Stimulated activated CD8-positive, alpha-beta memory T cell treated with anti-CD3 and anti-CD28 coated beads, Interleukin-2, amount 100 ng/mL, for 1 hour (primary cell): ENCODE measurements at regions not wholly inside any gene's neighbourhood (a gene's known extent, or its start where the extent isn't known, plus 50 kb on each side); places are given as distances from the start of the nearest gene placed in this dataset.

ENCODE experiments used
- DNase-seq, 2 donors: peaks; one replicate each; pipeline ENCODE4 v3.0.0-alpha.2; 2020; ENCODE audit warnings: low read depth in 2 of 2

DNA sequence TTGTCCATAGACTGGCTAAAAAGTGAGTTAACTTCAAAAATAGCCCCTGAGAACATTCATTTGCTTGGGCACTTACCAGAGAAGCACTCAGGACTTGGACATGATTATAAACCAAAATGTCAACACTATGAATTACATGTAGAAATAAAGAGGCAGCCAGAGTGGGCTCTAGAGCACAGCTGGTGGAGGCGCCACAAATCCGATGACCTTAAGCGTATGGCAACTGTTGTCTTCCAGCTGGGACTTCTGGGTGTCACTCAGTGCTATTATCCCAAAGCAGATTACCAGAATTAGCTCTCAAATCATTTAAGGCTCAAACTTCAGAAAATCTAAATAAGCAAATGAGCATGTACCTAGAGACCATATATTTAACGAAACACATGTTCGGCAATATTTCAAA, 1255.5 kb upstream of the SLC10A2 start:
- DNase-seq: no peak

DNA sequence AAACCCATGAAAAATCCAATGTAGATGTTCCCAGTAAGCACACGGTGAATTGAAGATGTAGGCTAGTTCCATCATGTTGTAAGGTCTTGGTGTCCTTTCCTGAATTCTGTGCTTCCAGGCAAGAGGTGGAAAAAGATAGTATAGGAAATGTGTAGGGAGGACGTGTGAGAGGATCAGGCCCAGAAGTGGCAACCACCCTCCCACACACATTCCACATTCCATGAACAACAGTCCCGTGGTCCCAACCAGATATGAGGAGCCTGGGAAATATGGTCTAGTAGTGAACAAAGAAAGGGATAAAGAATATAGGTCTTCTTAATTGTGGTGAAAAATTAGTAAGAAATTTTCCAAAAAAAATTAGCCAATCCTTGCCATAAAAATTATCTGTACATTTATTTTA, 1254.2 kb upstream of the SLC10A2 start:
- no peak for DNase-seq

DNA sequence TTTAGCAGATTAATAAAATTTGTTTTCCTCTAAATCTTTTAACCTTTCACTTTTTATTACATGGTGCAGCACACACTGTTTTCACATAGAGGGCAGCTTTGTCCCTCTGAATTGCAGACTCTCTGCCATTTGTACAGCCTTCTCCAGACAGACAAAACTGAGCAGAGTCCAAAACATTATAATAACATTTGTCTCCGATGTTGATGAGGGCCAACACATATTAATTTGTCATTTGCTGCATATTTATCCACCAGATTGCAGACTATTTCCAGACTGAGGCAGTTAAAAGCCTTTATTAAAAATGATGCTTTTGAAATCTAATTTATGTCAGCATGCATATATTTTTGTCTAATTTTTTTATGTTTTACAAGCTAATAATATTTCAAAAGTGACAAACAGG, 1251.9 kb upstream of the SLC10A2 start:
- no peak for DNase-seq

DNA sequence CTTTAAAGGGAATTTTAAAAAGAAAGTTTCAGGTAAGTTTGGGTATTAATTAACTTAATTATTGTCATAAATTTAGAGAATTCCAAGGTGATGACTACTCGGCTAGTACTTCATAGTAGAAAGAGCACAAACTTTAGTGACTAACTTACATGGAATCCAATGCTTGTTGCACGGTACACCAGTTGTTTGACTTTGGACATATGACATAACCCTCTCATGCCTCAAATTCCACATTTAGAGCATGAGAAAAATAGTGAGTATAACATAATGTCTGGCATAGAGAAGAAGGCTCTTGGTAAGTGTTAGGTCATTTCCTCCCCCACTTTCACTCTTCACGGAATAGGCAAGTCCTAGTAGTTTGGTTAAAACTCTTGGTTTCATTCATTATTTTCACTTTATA, 1249.4 kb upstream of the SLC10A2 start:
- DNase-seq: no peak

DNA sequence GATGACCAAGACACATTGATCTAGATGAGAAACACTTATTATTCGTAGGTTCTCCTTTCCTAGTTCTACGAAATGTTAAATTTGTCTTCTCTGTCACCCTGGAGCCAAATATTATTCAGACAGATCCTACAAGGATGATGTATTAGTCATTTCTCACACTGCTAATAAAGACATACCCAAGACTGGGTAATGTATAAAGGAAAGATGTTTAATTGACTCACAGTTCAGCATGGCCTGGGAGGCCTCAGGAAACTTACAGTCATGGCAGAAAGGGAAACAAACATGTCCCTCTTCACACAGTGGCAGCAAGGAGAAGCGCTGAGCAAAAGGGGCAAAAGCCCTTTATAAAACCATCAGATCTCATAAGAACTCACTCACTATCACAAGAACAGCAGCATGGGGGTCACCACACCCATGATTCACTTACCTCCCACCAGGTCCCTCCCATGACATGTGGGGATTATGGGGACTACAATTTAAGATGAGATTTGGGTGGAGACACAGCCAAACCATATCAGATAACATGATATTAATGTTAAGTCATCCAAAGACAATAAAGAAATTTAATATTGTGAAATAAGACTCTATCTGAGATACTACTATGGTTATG, 1248.8 kb upstream of the SLC10A2 start:
- DNase-seq: no peak

DNA sequence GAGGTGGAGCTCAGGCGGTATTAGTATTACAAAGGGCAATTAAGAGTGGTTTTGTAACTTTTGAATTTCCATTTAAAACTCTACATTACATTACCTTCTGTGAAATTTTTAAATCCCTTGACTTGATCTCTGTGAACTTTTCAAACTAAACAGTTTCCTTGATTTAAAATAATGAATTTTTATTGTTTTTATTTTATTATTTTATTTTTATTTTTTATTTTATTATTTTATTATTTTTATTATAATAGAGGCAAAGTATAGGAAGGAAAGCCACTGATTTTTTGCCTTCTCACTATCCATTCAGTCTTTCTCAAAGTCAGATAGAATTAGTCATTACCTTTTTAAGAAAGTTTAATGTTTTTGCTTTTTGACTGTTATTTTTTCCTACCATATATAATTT, 1248.1 kb upstream of the SLC10A2 start:
- no peak for DNase-seq

DNA sequence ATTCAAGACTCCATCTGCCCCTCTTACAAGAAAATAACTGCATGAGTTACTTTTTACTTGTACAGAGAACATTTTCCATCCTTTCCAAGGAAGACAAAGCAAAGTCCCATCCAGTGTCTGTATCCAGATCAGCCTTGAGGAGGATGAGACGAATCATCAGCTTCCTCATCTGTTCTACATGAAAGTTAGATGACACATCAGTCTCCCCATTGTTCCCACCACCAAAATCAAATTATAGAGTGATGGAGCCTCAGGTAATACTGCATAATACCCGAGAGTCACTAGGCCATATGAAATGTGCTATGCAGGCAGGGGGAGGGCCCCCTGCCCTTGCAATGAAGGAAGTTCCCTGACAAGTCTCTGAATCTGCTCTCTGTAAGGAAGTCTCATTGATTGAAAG, 1244.6 kb upstream of the SLC10A2 start:
- DNase-seq: no peak

DNA sequence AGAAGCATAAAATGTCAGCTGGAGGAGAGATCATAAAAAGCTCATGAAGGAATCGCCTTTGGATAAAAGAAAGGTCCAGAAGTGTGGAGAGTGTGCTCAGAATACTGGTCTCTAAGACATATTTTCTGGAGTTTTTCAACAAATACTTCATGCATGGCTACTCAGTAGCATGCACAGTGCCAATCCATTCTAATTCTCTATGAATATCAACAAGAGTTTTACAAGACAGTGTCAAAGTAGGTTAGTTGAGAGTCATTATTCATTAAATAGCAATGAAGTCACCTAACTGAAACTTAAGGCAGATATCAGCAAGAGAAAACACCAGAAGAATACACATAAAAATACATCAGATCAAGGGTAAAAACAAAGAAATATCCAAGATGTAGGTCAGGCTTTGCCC, 1243.2 kb upstream of the SLC10A2 start:
- no peak for DNase-seq

DNA sequence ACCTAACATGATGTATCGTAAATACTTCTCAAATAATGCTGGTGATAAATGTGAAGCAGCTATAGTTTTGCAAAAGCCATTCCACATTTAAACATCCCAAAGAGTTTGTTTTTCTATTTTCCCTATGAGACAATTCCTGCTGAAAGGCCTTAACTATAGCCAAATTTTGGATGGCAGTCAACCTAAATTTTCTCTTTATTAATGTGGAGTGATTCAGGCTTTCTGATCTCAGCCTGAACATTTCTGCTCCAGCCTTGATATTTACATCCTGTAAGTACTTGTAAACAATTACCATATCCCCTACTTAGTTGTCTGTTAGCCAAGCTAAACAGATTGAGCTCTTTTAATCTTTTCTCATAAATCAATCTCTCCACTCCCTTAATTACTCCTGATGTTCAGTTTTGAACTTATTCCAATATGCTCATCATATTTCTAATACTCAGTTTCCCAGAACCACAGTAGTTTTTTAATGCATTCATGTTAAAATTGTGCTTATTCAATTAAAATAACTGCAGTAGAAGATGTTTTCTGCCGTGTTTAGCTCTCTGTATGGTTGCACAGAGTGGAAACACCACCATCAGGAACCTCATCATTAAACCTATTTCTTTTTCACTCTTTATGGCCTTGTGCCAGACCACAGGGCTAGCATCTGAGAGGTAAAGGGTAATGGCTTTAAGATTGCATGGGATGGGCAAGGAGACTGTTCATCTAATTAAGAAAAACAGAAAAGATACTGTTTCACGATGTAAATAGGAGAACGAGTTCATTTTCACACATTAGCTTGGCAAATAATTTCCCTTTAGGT, 1235.2 kb upstream of the SLC10A2 start:
- no peak for DNase-seq

DNA sequence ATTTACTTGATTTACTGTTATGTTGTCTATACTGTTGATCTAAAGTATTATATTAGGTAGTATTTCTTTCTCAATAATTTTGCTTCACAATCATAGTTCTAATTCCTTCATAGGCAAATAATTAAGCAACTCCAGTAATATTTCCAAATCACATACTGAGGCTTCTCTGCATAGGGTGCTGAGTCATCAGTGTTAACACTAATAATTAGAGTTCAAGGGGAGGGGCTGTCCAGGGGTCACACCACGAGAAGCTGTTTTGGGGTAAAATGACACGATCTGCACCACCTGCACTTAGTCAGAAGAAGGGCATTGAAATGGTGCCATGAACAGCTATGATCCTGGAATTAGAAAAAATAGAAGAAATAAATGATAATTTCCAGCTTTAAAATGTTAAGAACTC, 1230.9 kb upstream of the SLC10A2 start:
- DNase-seq: no peak

DNA sequence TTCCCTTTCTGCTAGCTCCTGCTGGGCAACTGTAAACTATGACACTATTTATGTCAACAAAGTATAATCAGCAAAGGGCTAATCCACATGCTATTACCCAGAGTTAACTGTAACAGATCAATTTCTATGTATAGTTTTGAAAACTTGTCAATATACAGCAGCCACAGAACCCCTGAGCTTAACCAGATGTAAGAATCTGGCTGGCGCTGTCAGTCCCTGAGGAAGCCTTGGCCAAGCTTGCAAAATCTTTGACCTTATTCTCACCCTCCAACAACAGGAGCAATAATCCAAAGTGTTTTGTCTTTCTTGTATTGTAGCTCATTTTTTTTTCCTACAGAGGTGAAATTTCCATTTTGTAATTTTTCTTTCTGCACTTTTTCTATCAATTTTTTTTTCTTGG, 1230.1 kb upstream of the SLC10A2 start:
- no peak for DNase-seq

DNA sequence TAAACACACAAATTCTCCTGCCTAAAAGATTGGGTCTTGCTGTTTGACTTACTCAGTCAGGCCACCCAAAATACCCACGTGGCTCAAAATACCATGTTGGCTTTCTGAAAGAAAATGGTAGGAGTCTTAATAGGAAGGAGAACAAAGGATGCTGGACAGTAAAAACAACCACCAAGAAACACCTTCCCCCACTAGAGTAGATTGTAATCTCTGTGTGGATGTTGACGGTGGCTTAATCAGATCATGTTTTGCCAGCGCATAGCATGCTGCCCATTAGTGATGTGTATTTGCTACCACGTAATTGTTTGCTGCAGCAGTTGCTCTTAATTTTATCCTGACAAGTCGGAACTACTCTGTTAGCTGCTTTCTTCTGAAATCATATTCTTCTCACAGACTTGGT, 1229.3 kb upstream of the SLC10A2 start:
- DNase-seq: no peak

DNA sequence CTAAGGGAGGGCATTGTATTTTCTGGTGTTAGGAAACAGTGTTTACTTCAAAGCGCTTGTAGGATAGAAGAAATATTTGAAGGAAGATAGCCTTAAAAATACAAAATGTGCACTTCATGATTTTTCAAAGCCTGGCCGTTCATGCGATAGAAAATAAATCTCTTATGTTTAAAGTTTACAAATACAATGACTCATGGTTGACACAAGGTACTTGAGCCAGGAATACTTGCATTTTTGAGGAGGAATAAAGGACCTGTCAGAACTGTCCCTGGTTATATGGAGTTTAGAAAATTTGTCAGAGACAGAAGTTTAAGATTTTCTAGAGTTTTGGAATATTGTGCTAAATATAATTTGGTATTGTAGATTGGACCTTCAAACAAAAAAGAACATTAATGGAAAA, 1223.2 kb upstream of the SLC10A2 start:
- DNase-seq: no peak

DNA sequence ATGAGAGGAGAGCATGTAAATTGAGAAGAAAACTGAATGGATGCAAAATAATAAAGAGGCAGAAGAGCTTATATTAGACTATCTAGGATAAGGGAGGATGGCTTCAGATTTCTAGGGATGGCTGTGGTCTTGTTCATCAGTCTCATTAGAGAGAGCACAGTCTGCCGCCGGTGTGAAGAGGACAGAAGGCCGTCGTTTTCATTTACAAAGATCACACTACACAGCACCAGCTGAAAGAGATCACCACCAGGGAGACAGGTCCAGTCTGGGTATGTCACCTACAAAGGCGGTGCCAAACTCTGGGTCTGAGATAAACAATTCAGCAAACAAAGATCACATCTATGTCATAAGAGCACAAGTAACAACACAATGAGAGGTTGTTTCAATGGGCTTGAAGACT, 1222.3 kb upstream of the SLC10A2 start:
- no peak for DNase-seq

DNA sequence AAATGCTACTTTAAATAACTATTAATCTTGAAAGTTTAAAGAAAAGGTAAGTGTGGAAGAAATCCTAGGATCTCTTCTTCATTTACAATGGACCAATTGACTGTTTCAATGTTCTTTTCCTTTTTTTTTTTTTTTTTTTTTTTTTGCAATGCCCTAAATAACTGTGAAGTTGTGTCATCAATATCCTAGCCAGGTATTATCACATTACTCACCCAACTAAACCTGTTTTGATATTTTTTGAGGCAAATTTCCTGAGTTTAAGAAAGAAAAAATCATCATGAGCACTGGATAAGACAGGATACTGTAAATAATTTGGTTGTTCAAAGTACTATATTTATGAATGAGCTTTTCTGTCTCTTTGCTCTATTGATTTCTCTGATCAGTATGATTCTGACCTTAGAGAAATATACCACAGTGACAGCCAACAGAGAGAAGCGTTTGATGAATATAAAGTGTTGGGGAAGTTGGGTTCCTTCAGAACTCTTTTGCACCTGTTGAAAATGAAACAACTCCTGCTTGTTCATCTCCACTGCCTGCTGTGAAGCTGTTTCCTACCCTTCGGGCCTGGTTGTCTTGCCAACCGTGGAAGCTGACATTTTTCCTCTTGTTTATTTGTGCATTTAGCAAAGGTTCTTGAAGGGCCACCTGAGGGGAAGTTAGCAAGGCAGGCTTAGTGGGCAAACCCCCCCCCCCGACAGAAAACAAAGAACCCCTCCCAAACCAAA, 1220.5 kb upstream of the SLC10A2 start:
- DNase-seq: no peak

DNA sequence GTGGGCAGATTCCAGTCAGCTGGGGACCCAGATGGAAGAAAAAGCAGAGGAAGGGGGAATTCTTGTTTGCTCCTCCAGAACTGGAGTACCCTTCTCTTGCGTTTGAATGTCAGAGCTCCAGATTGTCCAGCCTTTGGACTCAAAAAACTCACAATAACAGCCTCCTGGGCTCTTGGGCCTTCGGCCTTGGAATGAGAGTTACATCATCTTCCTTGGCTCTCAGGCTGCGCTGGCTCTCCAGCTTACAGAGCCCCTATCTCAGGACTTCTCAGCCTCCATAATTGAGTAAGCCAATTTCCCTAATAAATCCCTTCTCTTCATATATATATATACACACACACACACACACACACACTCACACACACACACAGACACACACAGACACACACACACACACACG, 1215.7 kb upstream of the SLC10A2 start:
- DNase-seq: no peak

DNA sequence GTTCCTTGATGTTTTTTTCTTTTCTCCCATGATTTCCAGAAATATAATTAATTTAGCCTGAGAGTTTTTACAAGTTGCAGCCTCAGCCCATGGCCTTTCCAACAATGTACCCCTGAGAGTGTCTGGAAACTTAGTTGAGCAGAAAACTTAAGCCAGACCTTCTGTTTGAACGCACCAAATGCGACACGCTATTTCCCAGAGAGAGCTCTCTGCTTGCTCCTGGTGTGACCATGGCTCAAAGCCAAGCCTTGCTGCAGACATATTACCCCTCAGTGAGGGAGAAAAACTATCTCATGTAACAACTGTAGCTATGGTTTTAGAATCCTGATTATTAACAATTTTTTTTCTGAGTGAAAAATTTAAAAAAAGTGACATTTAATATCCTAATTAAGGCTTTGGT, 1204.5 kb upstream of the SLC10A2 start:
- no peak for DNase-seq

DNA sequence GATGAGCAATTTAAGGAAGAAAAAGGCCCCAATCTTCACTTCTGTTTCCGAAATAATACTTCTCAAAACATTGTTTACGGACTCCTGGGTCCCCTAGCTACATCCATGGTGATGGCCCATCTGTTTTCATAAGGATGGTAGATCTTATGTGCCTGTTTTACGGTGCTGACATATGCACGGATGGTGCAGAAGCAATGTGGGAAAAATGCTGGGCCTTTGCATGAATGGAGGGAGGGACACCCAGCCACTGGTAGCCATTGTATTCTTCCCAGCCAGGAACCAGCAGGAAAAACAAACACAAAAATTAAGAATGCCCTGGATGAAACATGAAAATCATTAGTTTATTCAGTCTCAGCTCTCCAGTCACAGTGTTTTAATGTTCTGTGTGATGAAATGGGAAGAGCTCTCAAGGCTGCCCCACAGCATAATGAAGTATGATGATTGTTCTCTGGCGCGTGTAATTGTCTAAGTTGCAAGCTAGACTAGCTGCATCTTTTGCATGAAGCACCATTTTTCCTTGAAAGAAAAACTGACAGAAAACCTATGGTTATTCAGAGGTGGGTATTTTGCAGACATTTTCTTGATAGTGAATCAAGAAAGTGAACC, 1201.1 kb upstream of the SLC10A2 start:
- DNase-seq: no peak

DNA sequence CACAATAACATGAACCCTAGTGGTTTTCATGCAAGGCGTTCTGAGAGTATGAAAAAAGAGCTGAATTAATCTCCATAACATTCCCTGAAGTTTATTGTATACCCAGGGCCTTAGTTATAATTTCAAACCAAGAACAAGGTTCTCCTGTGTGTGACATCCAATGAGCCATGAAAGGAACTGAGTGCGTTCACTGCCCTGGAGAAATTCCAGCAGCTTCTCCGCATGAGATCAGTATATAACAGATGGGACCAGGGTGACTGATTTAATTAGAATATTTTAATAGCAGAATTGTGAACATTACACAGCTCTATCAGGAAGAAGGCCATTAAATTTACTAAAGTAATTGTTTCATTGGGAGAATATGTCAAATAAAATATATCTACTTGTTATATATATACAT, 1190.5 kb upstream of the SLC10A2 start:
- no peak for DNase-seq

DNA sequence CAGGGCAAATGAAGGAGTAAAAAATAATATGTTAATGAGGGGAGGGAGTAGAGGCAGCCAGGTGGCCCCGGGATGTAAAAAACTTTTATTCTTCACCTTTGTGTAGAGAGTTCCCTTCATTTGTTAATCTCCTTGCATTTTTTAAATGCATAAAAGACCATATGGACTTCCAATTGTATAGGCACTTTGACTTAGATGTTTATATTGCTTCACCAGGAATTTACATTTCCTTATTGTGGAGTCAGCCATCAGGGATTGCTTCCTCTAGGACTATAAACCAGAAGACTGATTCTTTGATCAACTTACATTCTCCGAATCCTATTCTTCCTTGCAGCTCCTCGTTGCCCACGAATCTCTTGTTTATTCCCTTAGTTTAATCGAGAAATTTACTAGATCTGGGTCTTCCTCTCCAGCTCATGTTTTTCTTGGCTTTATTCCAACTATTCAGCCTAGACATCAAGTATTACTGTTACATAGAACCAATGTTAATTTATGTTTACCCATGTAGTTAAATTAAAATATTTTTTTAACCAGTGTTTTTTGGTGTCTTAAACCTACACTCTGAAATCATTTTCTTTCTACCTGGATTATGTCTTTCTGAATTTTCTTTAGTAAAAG, 1187.0 kb upstream of the SLC10A2 start:
- no peak for DNase-seq

DNA sequence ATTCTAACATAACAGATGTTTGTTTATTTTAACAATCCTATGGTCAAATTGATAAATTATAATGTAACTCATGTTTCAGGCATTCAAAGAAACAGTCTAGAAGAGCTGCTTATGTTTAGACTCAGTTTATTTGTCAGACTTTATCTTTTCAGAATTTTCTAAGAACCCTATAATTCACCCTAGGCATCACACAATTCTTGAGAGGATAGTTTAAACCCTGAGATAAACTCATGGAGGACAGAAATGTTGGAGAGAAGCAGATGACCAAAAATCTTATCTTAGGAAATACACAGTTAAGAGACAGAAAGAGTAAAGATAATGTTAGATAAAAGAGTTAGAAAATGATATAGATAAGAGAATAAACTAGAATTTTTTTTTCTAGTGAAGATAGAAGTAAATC, 1185.7 kb upstream of the SLC10A2 start:
- DNase-seq: no peak

DNA sequence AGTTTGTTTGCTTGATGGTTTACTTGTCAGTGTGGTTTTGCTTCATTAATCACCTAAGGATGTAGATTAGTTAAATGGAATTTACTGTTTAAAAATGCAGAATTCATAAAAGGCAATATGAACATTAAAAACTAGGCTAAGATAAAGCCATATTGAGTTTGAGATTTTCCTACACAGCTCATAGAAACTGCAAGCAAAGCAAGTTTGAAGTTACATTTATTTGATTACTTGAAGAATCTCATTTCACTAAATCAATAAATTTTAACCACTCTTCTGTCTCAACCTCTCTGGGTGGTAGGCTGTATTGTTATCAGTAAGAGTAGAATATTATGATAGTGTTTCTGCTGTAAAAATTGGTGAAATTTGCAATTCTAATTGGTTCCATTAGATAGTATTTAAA, 1180.7 kb upstream of the SLC10A2 start:
- DNase-seq: no peak
